ENCODE measurements at regions not wholly inside any gene's neighbourhood (a gene's known extent, or its start where the extent isn't known, plus 50 kb on each side); places are given as distances from the start of the nearest gene placed in this dataset.

GRCh38 chr5:125310749-125311148 is 564.3 kb upstream of the ZNF608 start:
- H3K4me1 ChIP-seq (ENCODE audit: insufficient read depth, low read length, poor library complexity, severe bottlenecking), result no peaks in the 10 kb centered on the region
- no peak overlapping the region for H3K27ac ChIP-seq (ENCODE audit: low read depth, low read length, poor library complexity, severe bottlenecking)
- TF ChIP-seq CTCF (conservative IDR thresholded peaks at IDR 0.05; ENCODE audit: low read length) (no peak), EZH2phosphoT487 (IDR thresholded peaks at IDR 0.05; ENCODE audit: borderline replicate concordance, low read depth, low read length) (no peak)
- H2AFZ ChIP-seq (ENCODE audit: low read length), result no peak overlapping the region
- no peak for DNase-seq (ENCODE audit: low spot score)
- H3K4me2 ChIP-seq (ENCODE audit: low read length), result no peak overlapping the region
- no peaks in the 10 kb centered on the region for H3K9me2 ChIP-seq (ENCODE audit: insufficient read depth, low read length)
- POLR2A ChIA-PET, result interaction anchor here (0.6 to 1.5 kb wide), 7 partner anchors 10 to 1210 kb away, joined by 3 to 4 read pairs (median 3); no protein-coding TSS in a partner anchor
- no peaks in the 10 kb centered on the region for H4K20me1 ChIP-seq (ENCODE audit: insufficient read depth, low read length)
- intact Hi-C loops (cut with micrococcal nuclease; ENCODE audit: unreplicated experiment), result no loop called here
- no peak overlapping the region for H3K4me3 ChIP-seq (ENCODE audit: low read depth, low read length, poor library complexity, severe bottlenecking)
- H3K36me3 ChIP-seq (ENCODE audit: insufficient read depth, low read length), result no peaks in the 10 kb centered on the region
- BruUV-seq (replicated peaks), result no TSS peak
- H3K79me2 ChIP-seq (ENCODE audit: insufficient read depth, low read depth, low read length), result no peaks in the 10 kb centered on the region
- CTCF ChIA-PET (ENCODE audit: unreplicated experiment), result interaction anchor here (1.0 kb wide), 1 partner anchor 13 kb away, joined by 5 read pairs; no protein-coding TSS in a partner anchor
- H3K9me3 ChIP-seq (ENCODE audit: low read length), result peaks cover 8% of the 10 kb centered on the region; the same call in 1 of the 2 replicates

DNA sequence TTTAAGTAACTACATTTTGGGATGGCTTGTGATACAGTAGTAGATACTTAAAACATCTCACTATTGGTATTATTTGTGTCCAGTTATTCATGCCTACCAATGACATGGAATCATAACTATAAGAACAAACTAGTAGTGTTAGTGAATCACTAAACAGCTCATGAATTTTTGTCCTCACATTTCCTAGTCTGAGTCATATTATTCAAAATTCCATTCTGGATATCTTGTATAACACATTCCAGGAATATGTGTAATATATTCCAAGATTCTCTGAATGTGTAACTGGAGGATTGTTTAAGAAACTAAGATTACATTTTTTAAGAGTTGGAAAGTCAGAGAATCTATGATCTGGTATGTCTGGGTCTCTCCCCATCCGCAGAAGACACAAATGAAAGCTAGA is 565.3 kb upstream of the ZNF608 start:
- BruUV-seq (replicated peaks), result no TSS peak
- CTCF ChIA-PET (ENCODE audit: unreplicated experiment), result no interaction called here
- H3K4me2 ChIP-seq (ENCODE audit: low read length), result no peak overlapping the region
- no peaks in the 10 kb centered on the region for H4K20me1 ChIP-seq (ENCODE audit: insufficient read depth, low read length)
- no peaks in the 10 kb centered on the region for H3K36me3 ChIP-seq (ENCODE audit: insufficient read depth, low read length)
- H3K9me2 ChIP-seq (ENCODE audit: insufficient read depth, low read length), result no peaks in the 10 kb centered on the region
- no peaks in the 10 kb centered on the region for H3K4me1 ChIP-seq (ENCODE audit: insufficient read depth, low read length, poor library complexity, severe bottlenecking)
- POLR2A ChIA-PET, result interaction anchor here (0.8 kb wide), 1 partner anchor 11 kb away, joined by 4 read pairs; no protein-coding TSS in a partner anchor
- intact Hi-C loops (cut with micrococcal nuclease; ENCODE audit: unreplicated experiment), result no loop called here
- TF ChIP-seq EZH2phosphoT487 (IDR thresholded peaks at IDR 0.05; ENCODE audit: borderline replicate concordance, low read depth, low read length), result no peak
- no peak for TF ChIP-seq CTCF (conservative IDR thresholded peaks at IDR 0.05; ENCODE audit: low read length)
- H3K4me3 ChIP-seq (ENCODE audit: low read depth, low read length, poor library complexity, severe bottlenecking), result no peak overlapping the region
- H2AFZ ChIP-seq (ENCODE audit: low read length), result no peak overlapping the region
- no peak for DNase-seq (ENCODE audit: low spot score)
- H3K9me3 ChIP-seq (ENCODE audit: low read length), result peaks cover 8% of the 10 kb centered on the region; the same call in 1 of the 2 replicates
- no peaks in the 10 kb centered on the region for H3K79me2 ChIP-seq (ENCODE audit: insufficient read depth, low read depth, low read length)
- no peak overlapping the region for H3K27ac ChIP-seq (ENCODE audit: low read depth, low read length, poor library complexity, severe bottlenecking)

DNA sequence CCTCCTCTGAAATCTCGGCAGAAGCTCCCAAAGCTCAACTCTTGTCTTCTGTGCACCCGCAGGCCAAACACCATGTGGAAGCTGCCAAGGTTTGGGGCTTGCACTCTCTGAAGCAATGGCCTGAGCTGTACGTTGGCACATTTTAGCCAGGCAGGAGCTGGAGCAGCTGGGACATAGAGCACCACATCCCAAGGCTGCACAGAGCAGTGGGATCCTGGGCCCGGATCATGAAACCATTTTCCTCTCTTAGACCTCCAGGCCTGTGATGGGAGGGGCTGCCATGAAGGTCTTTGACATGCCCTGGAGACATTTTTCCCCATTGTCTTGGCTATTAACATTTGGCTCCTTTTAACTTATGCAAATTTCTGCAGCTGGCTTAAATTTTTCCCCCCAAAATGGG is 567.1 kb upstream of the ZNF608 start:
- TF ChIP-seq CTCF (conservative IDR thresholded peaks at IDR 0.05; ENCODE audit: low read length), result no peak
- TF ChIP-seq EZH2phosphoT487 (IDR thresholded peaks at IDR 0.05; ENCODE audit: borderline replicate concordance, low read depth, low read length), result no peak
- CTCF ChIA-PET (ENCODE audit: unreplicated experiment), result no interaction called here
- no peaks in the 10 kb centered on the region for H3K4me1 ChIP-seq (ENCODE audit: insufficient read depth, low read length, poor library complexity, severe bottlenecking)
- no peaks in the 10 kb centered on the region for H3K9me2 ChIP-seq (ENCODE audit: insufficient read depth, low read length)
- no peak overlapping the region for H3K4me3 ChIP-seq (ENCODE audit: low read depth, low read length, poor library complexity, severe bottlenecking)
- H3K36me3 ChIP-seq (ENCODE audit: insufficient read depth, low read length), result no peaks in the 10 kb centered on the region
- POLR2A ChIA-PET, result interaction anchor here (0.9 kb wide), 1 partner anchor 9 kb away, joined by 4 read pairs; no protein-coding TSS in a partner anchor
- H3K4me2 ChIP-seq (ENCODE audit: low read length), result no peak overlapping the region
- H3K27ac ChIP-seq (ENCODE audit: low read depth, low read length, poor library complexity, severe bottlenecking), result no peak overlapping the region
- no peaks in the 10 kb centered on the region for H4K20me1 ChIP-seq (ENCODE audit: insufficient read depth, low read length)
- H2AFZ ChIP-seq (ENCODE audit: low read length), result no peak overlapping the region
- no peak for DNase-seq (ENCODE audit: low spot score)
- H3K79me2 ChIP-seq (ENCODE audit: insufficient read depth, low read depth, low read length), result no peaks in the 10 kb centered on the region
- intact Hi-C loops (cut with micrococcal nuclease; ENCODE audit: unreplicated experiment), result no loop called here
- BruUV-seq (replicated peaks), result no TSS peak
- H3K9me3 ChIP-seq (ENCODE audit: low read length), result no peaks in the 10 kb centered on the region
